HepG2 (cell line): ENCODE measurements at regions not wholly inside any gene's neighbourhood (a gene's known extent, or its start where the extent isn't known, plus 50 kb on each side); places are given as distances from the start of the nearest gene placed in this dataset.

Experiments
- ATAC-seq: fragments of 200-7000 bp; cut with Tn5 transposase; 3 replicates; pipeline ENCODE4 v1.9.1; 2020; ENCODE audit warnings: mild to moderate bottlenecking, moderate library complexity
- BruUV-seq: library from RNA; stranded (reverse); fragments of 400-500 nt; replicated peaks from 2 replicates; lab custom pipeline; 2021; lab: Mats Ljungman, UMichigan
- CTCF ChIA-PET: fragments of 300-600 bp; formaldehyde crosslinking; extraction: SDS; loops from one replicate; lab custom pipeline; 2021; ENCODE audit warnings: low total read pairs, inconsistent platforms, low intra/inter-chr PET ratio; lab: Yijun Ruan, JAX
- POLR2A ChIA-PET: fragments of 350-600 bp; sonication (Branson Sonifier 250); formaldehyde crosslinking; loops from one replicate; lab custom pipeline; 2020; ENCODE audit warnings: antibody characterized with exemption, inconsistent platforms; lab: Yijun Ruan, JAX
- DNase-seq: peaks from one replicate; pipeline ENCODE4 v3.0.0-alpha.2; 2015; ENCODE audit warnings: low spot score
- FAIRE-seq: peaks from 3 replicates; lab custom pipeline; 2011; peaks lifted over from hg19 to GRCh38; lab: Jason Lieb, UNC
- H2AFZ ChIP-seq: one replicate; pipeline ENCODE4 v1.6.1; 2011; ENCODE audit warnings: low read length, inconsistent platforms
- H3K27ac ChIP-seq: fragments of 300-600 bp; 3 replicates; pipeline ENCODE4 v1.8.0; 2011; ENCODE audit warnings: mixed run types, mild to moderate bottlenecking, mixed read lengths, low read length, inconsistent platforms; ENCODE audit not compliant: insufficient read depth; ENCODE audit errors: extremely low read length
- H3K27me3 ChIP-seq, 2 experiments: fragments of 200-600 bp in 1 of 2; 2 replicates in 1 of 2; 3 replicates in 1 of 2; pipeline versions ENCODE4 v1.6.0 to v1.8.0; 2011; ENCODE audit warnings: low read length in 2 of 2, mild to moderate bottlenecking in 2 of 2, moderate library complexity in 2 of 2, inconsistent platforms in 1 of 2; ENCODE audit not compliant: insufficient read depth in 2 of 2, control insufficient read depth in 1 of 2
- H3K36me3 ChIP-seq, 2 experiments: fragments of 200-600 bp in 1 of 2; replicated peaks in 1 of 2; 2 replicates in 1 of 2; 3 replicates in 1 of 2; pipeline versions ENCODE4 v1.5.1 to v1.8.0; 2011; ENCODE audit warnings: low read length in 2 of 2, inconsistent platforms in 1 of 2; ENCODE audit not compliant: insufficient read depth in 2 of 2, control insufficient read depth in 1 of 2
- H3K4me1 ChIP-seq: 2 replicates; pipeline ENCODE4 v1.5.1; 2012; ENCODE audit warnings: low read length, inconsistent platforms; ENCODE audit not compliant: insufficient read depth
- H3K4me2 ChIP-seq: 2 replicates; pipeline ENCODE4 v1.6.0; 2011; ENCODE audit warnings: low read depth, low read length, inconsistent platforms
- H3K4me3 ChIP-seq, 3 experiments: fragments of 200-600 bp in 1 of 3; sonication (generic), shearing (Covaris generic) in 1 of 3; replicated peaks in 1 of 3; 2 replicates each; pipeline ENCODE4 v1.5.1; 2011 to 2016; ENCODE audit warnings: low read length in 3 of 3, inconsistent platforms in 2 of 3, low read depth in 2 of 3, mild to moderate bottlenecking in 2 of 3, control low read depth in 1 of 3, mixed read lengths in 1 of 3; ENCODE audit not compliant: insufficient read depth in 1 of 3
- H3K79me2 ChIP-seq: one replicate; pipeline ENCODE4 v1.6.1; 2011; ENCODE audit warnings: low read length, inconsistent platforms; ENCODE audit not compliant: insufficient read depth
- H3K9ac ChIP-seq: 2 replicates; pipeline ENCODE4 v1.6.0; 2011; ENCODE audit warnings: mild to moderate bottlenecking, low read depth, low read length, inconsistent platforms; ENCODE audit not compliant: insufficient read depth
- H3K9me3 ChIP-seq: 2 replicates; pipeline ENCODE4 v1.5.1; 2012; ENCODE audit warnings: mild to moderate bottlenecking, low read length
- H4K20me1 ChIP-seq: 2 replicates; pipeline ENCODE4 v1.6.0; 2011; ENCODE audit warnings: inconsistent platforms, mild to moderate bottlenecking, low read length, moderate library complexity; ENCODE audit not compliant: insufficient read depth
- FOXP4 ChIP-seq: sonication (generic); formaldehyde crosslinking; IDR thresholded peaks from 2 replicates; pipeline ENCODE4 v1.4.0; 2020; ENCODE audit warnings: missing genetic modification reagents
- KIAA2018 ChIP-seq: sonication (generic); formaldehyde crosslinking; IDR thresholded peaks from 2 replicates; pipeline ENCODE4 v1.5.0; 2020; ENCODE audit warnings: mild to moderate bottlenecking, missing genetic modification reagents, borderline replicate concordance
- KLF13 ChIP-seq: sonication (generic); formaldehyde crosslinking; IDR thresholded peaks from 2 replicates; pipeline ENCODE4 v1.4.0; 2020; ENCODE audit warnings: mild to moderate bottlenecking, missing genetic modification reagents
- MAFF ChIP-seq: IDR thresholded peaks from 2 replicates; pipeline ENCODE4 v1.6.1; 2011; ENCODE audit warnings: low read depth, low read length, improper control_type of control experiment
- SYNCRIP ChIP-seq: fragments of 200-400 bp; formaldehyde crosslinking; IDR thresholded peaks from 2 replicates; pipeline ENCODE4 v1.6.1; 2018; ENCODE audit warnings: mild to moderate bottlenecking, low read depth, low read length; ENCODE audit not compliant: insufficient read depth
- TERF1 ChIP-seq: sonication (generic); formaldehyde crosslinking; IDR thresholded peaks from 2 replicates; pipeline ENCODE4 v1.8.0; 2022; ENCODE audit warnings: mild to moderate bottlenecking, missing genetic modification reagents, moderate library complexity
- ZNF225 ChIP-seq: sonication (generic); formaldehyde crosslinking; IDR thresholded peaks from 2 replicates; pipeline ENCODE4 v1.4.0; 2020; ENCODE audit warnings: mild to moderate bottlenecking, missing genetic modification reagents
- ZNF850 ChIP-seq: sonication (generic); formaldehyde crosslinking; conservative IDR thresholded peaks from 2 replicates; pipeline ENCODE4 v1.9.0; 2021; ENCODE audit warnings: mild to moderate bottlenecking, missing genetic modification reagents
- WGBS: methylation state at CpG from one replicate; pipeline ENCODE4 v1.1.6; 2017; ENCODE audit warnings: low lambda C conversion rate; 5-methylcytosine and 5-hydroxymethylcytosine counted together
- in situ Hi-C: cut with HindIII; loops from 2 replicates; pipeline ENCODE4 v1.10.0; 2017; ENCODE audit warnings: low pct_unique_long_range_greater_than_20kb; ENCODE audit not compliant: extremely low pct_ligation_motif_present
- intact Hi-C: fragments of 100-400 bp; cut with micrococcal nuclease; formaldehyde crosslinking; loops from one replicate; pipeline ENCODE4 v1.10.0; 2022; ENCODE audit not compliant: unreplicated experiment
- TF ChIP-seq, protein P1 (sequence below): sonication (generic); formaldehyde crosslinking; IDR thresholded peaks from 2 replicates; pipeline ENCODE4 v1.4.0; 2020; ENCODE audit warnings: missing genetic modification reagents; ENCODE audit errors: not compliant biosample characterization

GRCh38 chr2:118569876-118570535 lies 277.4 kb downstream of the EN1 start:
- H3K4me3 ChIP-seq = no peak overlapping the region
- no peaks in the 10 kb centered on the region for H3K79me2 ChIP-seq
- POLR2A ChIA-PET = no interaction called here
- H2AFZ ChIP-seq = no peak overlapping the region
- H3K27ac ChIP-seq = no peak overlapping the region
- H3K9ac ChIP-seq = no peak overlapping the region
- intact Hi-C loops (no loop called here), in situ Hi-C loops (no loop called here)
- no peak overlapping the region for H3K4me2 ChIP-seq
- DNase-seq = no peak
- no peaks in the 10 kb centered on the region for H4K20me1 ChIP-seq
- no peaks in the 10 kb centered on the region for H3K4me1 ChIP-seq
- peaks cover 0 to 16% of the 10 kb centered on the region in 2 experiments; a peak in 3 of 5 replicates for H3K27me3 ChIP-seq
- no peaks in the 10 kb centered on the region for H3K9me3 ChIP-seq
- WGBS = 2% methylated on average over 2 of the region's 2 CpGs
- no peaks in the 10 kb centered on the region for H3K36me3 ChIP-seq
- no peak for ATAC-seq
- BruUV-seq = no TSS peak
- CTCF ChIA-PET = no interaction called here
- no peak for FAIRE-seq
- TF ChIP-seq, protein P1, sequence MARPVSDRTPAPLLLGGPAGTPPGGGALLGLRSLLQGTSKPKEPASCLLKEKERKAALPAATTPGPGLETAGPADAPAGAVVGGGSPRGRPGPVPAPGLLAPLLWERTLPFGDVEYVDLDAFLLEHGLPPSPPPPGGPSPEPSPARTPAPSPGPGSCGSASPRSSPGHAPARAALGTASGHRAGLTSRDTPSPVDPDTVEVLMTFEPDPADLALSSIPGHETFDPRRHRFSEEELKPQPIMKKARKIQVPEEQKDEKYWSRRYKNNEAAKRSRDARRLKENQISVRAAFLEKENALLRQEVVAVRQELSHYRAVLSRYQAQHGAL = no peak
- TF ChIP-seq ZNF850 (no peak), TERF1 (CRISPR knock-in tag) (no peak), KIAA2018 (no peak), KLF13 (CRISPR knock-in tag) (no peak), ZNF225 (no peak), MAFF (no peak), FOXP4 (CRISPR knock-in tag) (no peak), SYNCRIP (no peak)
